ENCODE measurements at regions not wholly inside any gene's neighbourhood (a gene's known extent, or its start where the extent isn't known, plus 50 kb on each side); places are given as distances from the start of the nearest gene placed in this dataset.

- TF ChIP-seq POLR2A (IDR thresholded peaks at IDR 0.05) (no peak), EP300 (IDR thresholded peaks at IDR 0.05) (no peak)
These were observed 1877.7 kb upstream of the LRRTM1 start for GRCh38 chr2:82182270-82182669.

Data from upper lobe of left lung (tissue), 4 donors.